ENCODE measurements at regions not wholly inside any gene's neighbourhood (a gene's known extent, or its start where the extent isn't known, plus 50 kb on each side); places are given as distances from the start of the nearest gene placed in this dataset.
A peak's percentile ranks its signal among the peaks of the same experiment; 100 is the strongest.
"Not testable (repeated sequence)": the region's sequence is repeated elsewhere in the genome, so short reads cannot be mapped to it uniquely, and the experiment has no call there.

GRCh38 chrX:51000384-51000783, 89.8 kb downstream of the BMP15 start:
- H3K9me2 ChIP-seq (replicated peaks; ENCODE audit: insufficient read depth, low read length); H3K27ac ChIP-seq (ENCODE audit: low read length); H3K79me2 ChIP-seq (ENCODE audit: low read length); H3K9me3 ChIP-seq (ENCODE audit: low read length); DNase-seq; H3K4me2 ChIP-seq (ENCODE audit: low read depth, low read length, poor library complexity, severe bottlenecking); H3K36me3 ChIP-seq (ENCODE audit: insufficient read depth, low read length); H3K27me3 ChIP-seq (ENCODE audit: low read length); H3K4me3 ChIP-seq (ENCODE audit: low read length); H3K4me1 ChIP-seq (ENCODE audit: low read length); H2AFZ ChIP-seq (ENCODE audit: low read length); H4K20me1 ChIP-seq (ENCODE audit: insufficient read depth, low read depth, low read length); H3K9ac ChIP-seq (ENCODE audit: low read length): not testable (repeated sequence)

- not testable (repeated sequence) for H3K4me3 ChIP-seq (ENCODE audit: low read length); DNase-seq; H2AFZ ChIP-seq (ENCODE audit: low read length); H3K4me1 ChIP-seq (ENCODE audit: low read length); H3K79me2 ChIP-seq (ENCODE audit: low read length); H3K4me2 ChIP-seq (ENCODE audit: low read depth, low read length, poor library complexity, severe bottlenecking); H3K36me3 ChIP-seq (ENCODE audit: insufficient read depth, low read length); H3K9me2 ChIP-seq (replicated peaks; ENCODE audit: insufficient read depth, low read length); H3K27me3 ChIP-seq (ENCODE audit: low read length); H3K9me3 ChIP-seq (ENCODE audit: low read length); H3K9ac ChIP-seq (ENCODE audit: low read length); H3K27ac ChIP-seq (ENCODE audit: low read length); H4K20me1 ChIP-seq (ENCODE audit: insufficient read depth, low read depth, low read length)
These were observed 91.4 kb downstream of the BMP15 start for GRCh38 chrX:51001733-51002632.

GRCh38 chrX:51006064-51006463, 95.5 kb downstream of the BMP15 start:
- H2AFZ ChIP-seq (ENCODE audit: low read length): no peak overlapping the region
- no peaks in the 10 kb centered on the region for H4K20me1 ChIP-seq (ENCODE audit: insufficient read depth, low read depth, low read length)
- no peaks in the 10 kb centered on the region for H3K9me2 ChIP-seq (replicated peaks; ENCODE audit: insufficient read depth, low read length)
- H3K4me2 ChIP-seq (ENCODE audit: low read depth, low read length, poor library complexity, severe bottlenecking): no peak overlapping the region
- no peaks in the 10 kb centered on the region for H3K79me2 ChIP-seq (ENCODE audit: low read length)
- no peaks in the 10 kb centered on the region for H3K36me3 ChIP-seq (ENCODE audit: insufficient read depth, low read length)
- H3K4me1 ChIP-seq (ENCODE audit: low read length): no peaks in the 10 kb centered on the region
- H3K27ac ChIP-seq (ENCODE audit: low read length): no peak overlapping the region
- no peak overlapping the region for H3K4me3 ChIP-seq (ENCODE audit: low read length)
- H3K27me3 ChIP-seq (ENCODE audit: low read length): peaks cover 2% of the 10 kb centered on the region; the same call in 1 of the 2 replicates
- no peaks in the 10 kb centered on the region for H3K9me3 ChIP-seq (ENCODE audit: low read length)
- DNase-seq: no peak
- no peak overlapping the region for H3K9ac ChIP-seq (ENCODE audit: low read length)

GRCh38 chrX:51024106-51024696, 113.7 kb downstream of the BMP15 start:
- no peaks in the 10 kb centered on the region for H3K9me3 ChIP-seq (ENCODE audit: low read length)
- no peak overlapping the region for H3K27ac ChIP-seq (ENCODE audit: low read length)
- H3K9me2 ChIP-seq (replicated peaks; ENCODE audit: insufficient read depth, low read length): no peaks in the 10 kb centered on the region
- H3K4me1 ChIP-seq (ENCODE audit: low read length): peaks cover 13% of the 10 kb centered on the region
- no peak overlapping the region for H3K4me3 ChIP-seq (ENCODE audit: low read length)
- H4K20me1 ChIP-seq (ENCODE audit: insufficient read depth, low read depth, low read length): no peaks in the 10 kb centered on the region
- DNase-seq: peak; percentile 77
- no peaks in the 10 kb centered on the region for H3K27me3 ChIP-seq (ENCODE audit: low read length)
- H3K4me2 ChIP-seq (ENCODE audit: low read depth, low read length, poor library complexity, severe bottlenecking): peak overlapping the region; percentile 21
- H3K79me2 ChIP-seq (ENCODE audit: low read length): no peaks in the 10 kb centered on the region
- H3K36me3 ChIP-seq (ENCODE audit: insufficient read depth, low read length): no peaks in the 10 kb centered on the region
- H3K9ac ChIP-seq (ENCODE audit: low read length): no peak overlapping the region
- H2AFZ ChIP-seq (ENCODE audit: low read length): no peak overlapping the region

GRCh38 chrX:51026862-51027261, 116.3 kb downstream of the BMP15 start:
- DNase-seq: no peak
- Histone ChIP-seq H3K27me3 (ENCODE audit: low read length) (no peaks in the 10 kb centered on the region), H2AFZ (ENCODE audit: low read length) (no peak overlapping the region), H3K4me1 (ENCODE audit: low read length) (peaks cover 13% of the 10 kb centered on the region), H3K36me3 (ENCODE audit: insufficient read depth, low read length) (no peaks in the 10 kb centered on the region), H3K4me2 (ENCODE audit: low read depth, low read length, poor library complexity, severe bottlenecking) (no peak overlapping the region), H4K20me1 (ENCODE audit: insufficient read depth, low read depth, low read length) (no peaks in the 10 kb centered on the region), H3K4me3 (ENCODE audit: low read length) (no peak overlapping the region), H3K27ac (ENCODE audit: low read length) (no peak overlapping the region), H3K9me2 (replicated peaks; ENCODE audit: insufficient read depth, low read length) (no peaks in the 10 kb centered on the region), H3K9ac (ENCODE audit: low read length) (no peak overlapping the region), H3K79me2 (ENCODE audit: low read length) (no peaks in the 10 kb centered on the region), H3K9me3 (ENCODE audit: low read length) (no peaks in the 10 kb centered on the region)

GRCh38 chrX:51035746-51036145, 125.2 kb downstream of the BMP15 start:
- Histone ChIP-seq H3K9me2 (replicated peaks; ENCODE audit: insufficient read depth, low read length) (no peaks in the 10 kb centered on the region), H3K4me3 (ENCODE audit: low read length) (no peak overlapping the region), H3K79me2 (ENCODE audit: low read length) (no peaks in the 10 kb centered on the region), H3K27me3 (ENCODE audit: low read length) (no peaks in the 10 kb centered on the region), H2AFZ (ENCODE audit: low read length) (no peak overlapping the region), H3K9me3 (ENCODE audit: low read length) (no peaks in the 10 kb centered on the region), H3K27ac (ENCODE audit: low read length) (no peak overlapping the region), H3K36me3 (ENCODE audit: insufficient read depth, low read length) (no peaks in the 10 kb centered on the region), H3K4me1 (ENCODE audit: low read length) (no peaks in the 10 kb centered on the region), H3K9ac (ENCODE audit: low read length) (no peak overlapping the region), H4K20me1 (ENCODE audit: insufficient read depth, low read depth, low read length) (no peaks in the 10 kb centered on the region), H3K4me2 (ENCODE audit: low read depth, low read length, poor library complexity, severe bottlenecking) (no peak overlapping the region)
- DNase-seq: no peak

- Histone ChIP-seq H3K9ac (ENCODE audit: low read length) (no peak overlapping the region), H3K36me3 (ENCODE audit: insufficient read depth, low read length) (no peaks in the 10 kb centered on the region), H3K79me2 (ENCODE audit: low read length) (no peaks in the 10 kb centered on the region), H2AFZ (ENCODE audit: low read length) (no peak overlapping the region), H3K9me3 (ENCODE audit: low read length) (no peaks in the 10 kb centered on the region), H3K4me1 (ENCODE audit: low read length) (no peaks in the 10 kb centered on the region), H3K27me3 (ENCODE audit: low read length) (no peaks in the 10 kb centered on the region), H3K4me3 (ENCODE audit: low read length) (no peak overlapping the region), H3K4me2 (ENCODE audit: low read depth, low read length, poor library complexity, severe bottlenecking) (no peak overlapping the region), H3K27ac (ENCODE audit: low read length) (no peak overlapping the region), H3K9me2 (replicated peaks; ENCODE audit: insufficient read depth, low read length) (no peaks in the 10 kb centered on the region), H4K20me1 (ENCODE audit: insufficient read depth, low read depth, low read length) (no peaks in the 10 kb centered on the region)
- peak; percentile 52 for DNase-seq
These were observed 137.4 kb downstream of the BMP15 start for GRCh38 chrX:51047950-51048349.

- no peaks in the 10 kb centered on the region for H3K9me2 ChIP-seq (replicated peaks; ENCODE audit: insufficient read depth, low read length)
- H3K9me3 ChIP-seq (ENCODE audit: low read length): no peaks in the 10 kb centered on the region
These were observed 143.2 kb downstream of the BMP15 start for GRCh38 chrX:51053741-51054140.

More at GRCh38 chrX:51053741-51054140, 143.2 kb downstream of the BMP15 start:
- DNase-seq: peak; percentile 27
- Histone ChIP-seq H3K4me1 (ENCODE audit: low read length) (no peaks in the 10 kb centered on the region), H3K27ac (ENCODE audit: low read length) (no peak overlapping the region), H3K9ac (ENCODE audit: low read length) (no peak overlapping the region), H4K20me1 (ENCODE audit: insufficient read depth, low read depth, low read length) (no peaks in the 10 kb centered on the region), H3K36me3 (ENCODE audit: insufficient read depth, low read length) (no peaks in the 10 kb centered on the region), H2AFZ (ENCODE audit: low read length) (no peak overlapping the region), H3K27me3 (ENCODE audit: low read length) (no peaks in the 10 kb centered on the region), H3K79me2 (ENCODE audit: low read length) (no peaks in the 10 kb centered on the region), H3K4me2 (ENCODE audit: low read depth, low read length, poor library complexity, severe bottlenecking) (no peak overlapping the region), H3K4me3 (ENCODE audit: low read length) (no peak overlapping the region)

Data from Karpas-422 (cell line).